ENCODE measurements at regions not wholly inside any gene's neighbourhood (a gene's known extent, or its start where the extent isn't known, plus 50 kb on each side); places are given as distances from the start of the nearest gene placed in this dataset.
"Not testable (repeated sequence)": the region's sequence is repeated elsewhere in the genome, so short reads cannot be mapped to it uniquely, and the experiment has no call there.

DNA sequence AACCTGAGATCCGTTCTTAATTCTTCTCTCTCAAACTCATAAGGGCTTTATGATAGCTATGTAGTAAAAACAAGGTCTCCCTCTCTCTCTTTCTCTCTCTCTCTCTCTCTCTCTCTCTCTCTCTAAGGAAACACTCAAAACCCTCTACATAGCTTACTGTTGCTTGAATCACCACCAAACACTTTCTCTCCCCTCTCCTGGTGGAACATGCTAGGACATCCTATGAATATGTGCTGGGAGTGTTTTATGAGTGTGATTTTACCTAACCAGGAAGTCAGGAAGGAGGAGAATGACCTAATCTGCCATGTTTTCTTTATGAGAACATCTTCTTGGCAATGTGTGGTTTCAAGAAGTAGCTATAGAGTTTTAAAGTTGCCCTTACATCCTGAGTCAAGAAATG, 844.6 kb downstream of the TTLL7 start:
- not testable (repeated sequence) for ATAC-seq; H3K9me3 Mint-ChIP-seq; H3K36me3 Mint-ChIP-seq (ENCODE audit: low read depth)

DNA sequence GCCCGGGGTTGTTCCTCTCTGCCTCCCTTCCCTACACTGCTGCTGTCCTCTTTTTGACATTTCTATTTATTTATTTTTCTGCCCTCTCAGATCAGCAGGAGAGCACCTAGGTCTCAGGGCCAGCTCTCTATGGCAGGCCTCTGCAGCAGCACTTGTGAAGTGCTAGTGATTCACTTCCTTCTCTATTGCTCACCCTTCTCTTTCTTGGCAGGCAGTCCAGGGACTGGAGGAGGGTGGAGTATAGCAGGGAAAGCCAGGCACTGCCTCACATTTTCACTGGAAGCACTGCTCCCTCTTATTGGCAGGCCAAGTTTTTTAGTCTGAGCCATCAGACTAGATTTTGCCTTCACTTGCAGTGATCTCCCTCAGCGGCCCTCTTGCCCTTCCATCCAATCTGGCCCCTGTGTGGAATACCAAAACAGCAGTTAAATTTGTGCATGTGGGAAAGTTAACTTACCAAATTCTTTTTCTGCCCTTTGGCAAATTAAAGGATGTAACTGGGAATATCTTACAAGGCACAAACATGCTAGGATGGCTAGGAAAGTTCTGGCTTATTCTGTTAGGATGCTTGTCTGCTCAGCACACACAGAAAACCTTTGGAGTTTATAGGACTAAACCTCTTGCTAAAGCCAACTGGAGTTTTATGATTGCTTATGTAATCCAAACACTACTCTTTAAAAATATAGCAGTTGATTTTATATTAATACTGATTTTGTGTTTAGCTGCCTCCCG, 847.6 kb downstream of the TTLL7 start:
- ATAC-seq: peak; percentile 83
- H3K27me3 Mint-ChIP-seq; H3K4me3 Mint-ChIP-seq; H3K36me3 Mint-ChIP-seq (ENCODE audit: low read depth); H3K4me1 Mint-ChIP-seq; DNase-seq; H3K27ac Mint-ChIP-seq; H3K9me3 Mint-ChIP-seq: not testable (repeated sequence)

More for the DNA sequence above, 844.6 kb downstream of the TTLL7 start:
- not testable (repeated sequence) for DNase-seq, H3K4me3 Mint-ChIP-seq, H3K27ac Mint-ChIP-seq, H3K4me1 Mint-ChIP-seq, H3K27me3 Mint-ChIP-seq

DNA sequence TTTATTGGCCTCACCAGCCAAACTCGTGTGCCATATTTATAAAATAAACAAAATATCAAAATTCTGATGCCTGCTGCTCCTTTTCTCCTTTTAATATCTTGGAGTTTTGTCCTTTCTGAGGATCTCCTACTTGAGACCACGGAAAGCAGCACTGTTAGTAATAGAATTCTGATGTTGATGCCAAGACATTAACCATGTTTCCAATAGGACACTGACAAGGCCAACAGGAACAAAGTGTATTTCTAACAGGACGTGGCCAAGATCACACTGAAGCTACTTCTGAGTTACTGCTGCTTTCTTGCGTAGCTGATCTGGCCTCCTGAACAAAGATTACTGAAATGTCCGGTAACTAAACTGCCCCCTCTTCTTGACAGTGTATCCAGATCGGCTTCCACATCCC, 848.5 kb downstream of the TTLL7 start:
- DNase-seq; H3K27me3 Mint-ChIP-seq; H3K36me3 Mint-ChIP-seq (ENCODE audit: low read depth); H3K9me3 Mint-ChIP-seq; H3K4me1 Mint-ChIP-seq; H3K4me3 Mint-ChIP-seq; ATAC-seq; H3K27ac Mint-ChIP-seq: not testable (repeated sequence)

GRCh38 chr1:83145820-83146219, 853.1 kb downstream of the TTLL7 start:
- ATAC-seq; H3K4me3 Mint-ChIP-seq; H3K27me3 Mint-ChIP-seq; DNase-seq; H3K36me3 Mint-ChIP-seq (ENCODE audit: low read depth); H3K4me1 Mint-ChIP-seq; H3K9me3 Mint-ChIP-seq; H3K27ac Mint-ChIP-seq: not testable (repeated sequence)

GRCh38 chr1:83142802-83143201, 856.1 kb downstream of the TTLL7 start:
- H3K4me1 Mint-ChIP-seq; DNase-seq; H3K9me3 Mint-ChIP-seq; H3K4me3 Mint-ChIP-seq; H3K36me3 Mint-ChIP-seq (ENCODE audit: low read depth); H3K27ac Mint-ChIP-seq; ATAC-seq; H3K27me3 Mint-ChIP-seq: not testable (repeated sequence)

GRCh38 chr1:83135524-83136157, 863.3 kb downstream of the TTLL7 start:
- H3K4me3 Mint-ChIP-seq; ATAC-seq; H3K4me1 Mint-ChIP-seq; H3K36me3 Mint-ChIP-seq (ENCODE audit: low read depth); H3K27me3 Mint-ChIP-seq; H3K9me3 Mint-ChIP-seq; DNase-seq; H3K27ac Mint-ChIP-seq: not testable (repeated sequence)

- DNase-seq; H3K4me1 Mint-ChIP-seq; H3K9me3 Mint-ChIP-seq; H3K27me3 Mint-ChIP-seq; H3K27ac Mint-ChIP-seq; H3K4me3 Mint-ChIP-seq; H3K36me3 Mint-ChIP-seq (ENCODE audit: low read depth): not testable (repeated sequence)
- ATAC-seq: peak; percentile 92
Observed at GRCh38 chr1:83134322-83135014, 864.5 kb downstream of the TTLL7 start.

DNA sequence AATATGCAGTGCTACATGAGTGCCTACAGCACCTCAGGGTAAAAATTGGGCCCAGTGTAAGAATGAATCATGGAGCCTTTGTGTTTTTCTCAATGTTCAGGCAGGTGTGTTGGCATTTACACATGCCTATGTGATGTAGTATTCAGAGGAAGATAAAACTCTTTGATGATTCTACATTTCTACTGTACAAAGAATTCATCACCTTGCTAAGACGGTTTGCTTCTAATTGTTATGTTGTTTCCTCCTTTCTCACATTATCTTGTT, 867.3 kb downstream of the TTLL7 start:
- Mint-ChIP-seq H3K27ac (no peak overlapping the region), H3K4me1 (no peaks in the 10 kb centered on the region), H3K4me3 (no peak overlapping the region), H3K27me3 (no peaks in the 10 kb centered on the region), H3K9me3 (no peaks in the 10 kb centered on the region), H3K36me3 (ENCODE audit: low read depth) (no peaks in the 10 kb centered on the region)
- ATAC-seq: no peak
- DNase-seq: no peak

- no peaks in the 10 kb centered on the region for H3K36me3 Mint-ChIP-seq (ENCODE audit: low read depth)
Observed at GRCh38 chr1:83130886-83131691, 867.8 kb downstream of the TTLL7 start.

DNA sequence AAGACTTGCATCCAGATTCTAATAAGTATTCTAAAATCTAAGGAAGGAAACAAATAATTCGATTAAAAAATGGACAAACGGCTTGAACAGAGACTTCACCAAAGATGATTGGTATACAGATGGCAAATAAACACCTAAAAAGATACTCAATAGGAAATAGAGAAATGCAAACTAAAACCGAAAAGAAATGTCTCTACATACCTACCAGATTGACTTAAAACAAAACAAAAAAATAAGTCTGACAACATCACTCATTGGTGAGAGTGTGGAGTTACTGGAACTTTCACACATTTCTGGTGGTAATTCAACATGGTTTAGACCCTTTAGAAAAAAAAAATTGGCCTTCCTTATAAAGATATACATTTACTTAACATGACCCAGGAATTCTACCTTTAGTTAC, 869.8 kb downstream of the TTLL7 start:
- Mint-ChIP-seq H3K36me3 (ENCODE audit: low read depth) (no peaks in the 10 kb centered on the region), H3K4me1 (no peaks in the 10 kb centered on the region), H3K27ac (no peak overlapping the region), H3K27me3 (no peaks in the 10 kb centered on the region), H3K4me3 (no peak overlapping the region), H3K9me3 (peaks cover 4% of the 10 kb centered on the region)
- DNase-seq: no peak
- no peak for ATAC-seq

More at GRCh38 chr1:83130886-83131691, 867.8 kb downstream of the TTLL7 start:
- ATAC-seq (no peak), DNase-seq (no peak)
- Mint-ChIP-seq H3K27ac (no peak overlapping the region), H3K4me1 (no peaks in the 10 kb centered on the region), H3K9me3 (no peaks in the 10 kb centered on the region), H3K4me3 (no peak overlapping the region), H3K27me3 (no peaks in the 10 kb centered on the region)

DNA sequence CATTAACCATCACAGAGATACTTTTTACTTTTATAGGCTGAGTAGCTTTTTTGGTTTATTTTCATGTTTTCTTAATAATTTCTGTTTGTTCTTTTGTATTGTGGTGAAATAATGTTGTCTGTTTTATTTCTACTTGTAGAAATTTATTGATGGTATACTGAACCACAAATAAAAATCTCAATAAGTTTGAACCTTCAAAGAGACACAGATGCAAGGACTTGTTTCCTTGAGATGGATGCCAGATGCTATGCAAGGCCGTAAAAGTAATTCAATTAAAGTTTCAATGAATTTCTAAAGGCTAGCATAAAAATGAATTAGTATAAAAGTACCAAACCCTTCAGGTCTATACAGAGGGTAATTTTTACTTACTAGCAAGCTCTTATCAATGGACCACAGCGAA, 873.5 kb downstream of the TTLL7 start:
- H3K27me3 Mint-ChIP-seq: no peaks in the 10 kb centered on the region
- H3K9me3 Mint-ChIP-seq: peaks cover 4% of the 10 kb centered on the region
- H3K27ac Mint-ChIP-seq: no peak overlapping the region
- H3K4me3 Mint-ChIP-seq: no peak overlapping the region
- no peaks in the 10 kb centered on the region for H3K4me1 Mint-ChIP-seq
- DNase-seq: no peak
- no peak for ATAC-seq
- H3K36me3 Mint-ChIP-seq (ENCODE audit: low read depth): no peaks in the 10 kb centered on the region

GRCh38 chr1:83123019-83123418, 875.9 kb downstream of the TTLL7 start:
- ATAC-seq: no peak
- DNase-seq: no peak
- H3K4me1 Mint-ChIP-seq: no peaks in the 10 kb centered on the region
- H3K36me3 Mint-ChIP-seq (ENCODE audit: low read depth): no peaks in the 10 kb centered on the region
- no peak overlapping the region for H3K27ac Mint-ChIP-seq
- peaks cover 4% of the 10 kb centered on the region for H3K9me3 Mint-ChIP-seq
- no peaks in the 10 kb centered on the region for H3K27me3 Mint-ChIP-seq
- H3K4me3 Mint-ChIP-seq: no peak overlapping the region

- Mint-ChIP-seq H3K27me3 (no peaks in the 10 kb centered on the region), H3K36me3 (ENCODE audit: low read depth) (no peaks in the 10 kb centered on the region), H3K27ac (no peak overlapping the region), H3K4me3 (no peak overlapping the region), H3K4me1 (no peaks in the 10 kb centered on the region), H3K9me3 (no peaks in the 10 kb centered on the region)
- no peak for ATAC-seq
- DNase-seq: no peak
Observed at GRCh38 chr1:83118472-83118871, 880.5 kb downstream of the TTLL7 start.

GRCh38 chr1:83117030-83117429, 881.9 kb downstream of the TTLL7 start:
- H3K27ac Mint-ChIP-seq; H3K4me1 Mint-ChIP-seq; H3K9me3 Mint-ChIP-seq; DNase-seq; H3K27me3 Mint-ChIP-seq; H3K36me3 Mint-ChIP-seq (ENCODE audit: low read depth); H3K4me3 Mint-ChIP-seq; ATAC-seq: not testable (repeated sequence)

GRCh38 chr1:83115785-83116184, 883.1 kb downstream of the TTLL7 start:
- no peak overlapping the region for H3K27ac Mint-ChIP-seq
- DNase-seq: no peak

More at GRCh38 chr1:83115785-83116184, 883.1 kb downstream of the TTLL7 start:
- ATAC-seq: no peak
- H3K4me1 Mint-ChIP-seq: no peaks in the 10 kb centered on the region
- peaks cover 5% of the 10 kb centered on the region for H3K9me3 Mint-ChIP-seq
- no peaks in the 10 kb centered on the region for H3K36me3 Mint-ChIP-seq (ENCODE audit: low read depth)
- no peaks in the 10 kb centered on the region for H3K27me3 Mint-ChIP-seq
- H3K4me3 Mint-ChIP-seq: no peak overlapping the region
